ENCODE measurements at regions not wholly inside any gene's neighbourhood (a gene's known extent, or its start where the extent isn't known, plus 50 kb on each side); places are given as distances from the start of the nearest gene placed in this dataset.

DNA sequence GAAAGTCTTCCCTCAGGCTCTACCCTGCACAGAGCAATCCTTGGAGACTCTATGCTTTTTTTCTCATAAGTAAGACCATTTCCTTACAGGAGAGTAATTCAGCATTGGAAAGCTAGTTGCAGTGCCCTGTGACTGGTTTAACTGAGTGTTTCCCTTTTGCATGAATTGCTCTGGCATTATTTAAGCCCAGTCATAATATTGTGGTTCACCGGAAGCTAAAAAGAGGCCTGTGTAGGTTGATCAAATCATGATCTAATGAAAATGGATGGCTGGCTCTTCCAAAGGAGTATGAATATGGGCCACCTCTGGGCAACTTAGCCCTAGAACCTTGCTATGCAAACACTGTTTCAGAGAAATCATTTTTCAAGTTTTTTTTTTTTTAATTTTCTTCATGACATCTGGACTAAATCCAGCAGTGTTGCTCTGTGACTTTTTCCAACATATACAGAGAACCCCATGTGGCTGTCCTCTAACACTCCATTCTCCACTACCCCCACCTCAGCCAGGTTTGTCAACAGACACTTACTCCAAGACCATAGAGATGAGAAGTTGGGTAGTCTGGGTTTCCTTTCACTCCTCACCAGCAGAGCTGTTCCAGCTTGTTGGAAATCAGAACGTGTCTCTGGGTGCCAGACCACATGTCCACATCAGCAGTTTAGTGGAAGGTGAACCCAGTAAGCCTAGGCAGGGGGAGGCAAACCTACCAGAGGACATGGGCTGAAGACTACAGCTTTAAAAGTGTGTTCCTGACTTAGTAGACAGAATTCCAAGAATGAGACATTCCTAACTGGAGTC lies 175.2 kb upstream of the SLC14A2 start:
- H3K9me3 Mint-ChIP-seq (ENCODE audit: insufficient read depth) = no peaks in the 10 kb centered on the region
- no peaks in the 10 kb centered on the region for H3K4me1 Mint-ChIP-seq
- no peak overlapping the region for H3K4me2 ChIP-seq (replicated peaks; ENCODE audit: low read depth, low read length, poor library complexity, severe bottlenecking)
- DNase-seq (no peak), ATAC-seq (ENCODE audit: low read depth) (no peak)
- H3K4me1 ChIP-seq (ENCODE audit: control insufficient read depth in 2 of 2, insufficient read depth in 2 of 2, low read length in 2 of 2) = no peaks in the 10 kb centered on the region
- no peaks in the 10 kb centered on the region for H3K79me2 ChIP-seq (ENCODE audit: control insufficient read depth, insufficient read depth, low read length)
- no peak overlapping the region for H3K4me3 ChIP-seq (ENCODE audit: control extremely low read depth in 1 of 5, extremely low read depth in 1 of 5, insufficient read depth in 1 of 5, low read depth in 2 of 5, low read length in 4 of 5)
- H3K27me3 Mint-ChIP-seq = peaks cover 22% of the 10 kb centered on the region
- H3K4me3 Mint-ChIP-seq = no peak overlapping the region
- ChIA-PET CTCF (interaction anchor here (1.3 kb wide), 1 partner anchor 11 kb away, joined by 3 read pairs; no protein-coding TSS in a partner anchor), POLR2A (no interaction called here)
- no peak overlapping the region for H3K9ac ChIP-seq (ENCODE audit: low read length)
- 44% methylated on average over 1 of the region's 2 CpGs for WGBS (ENCODE audit: insufficient coverage)
- H3K27ac ChIP-seq (ENCODE audit: low read length in 2 of 2) = no peak overlapping the region
- TF ChIP-seq EZH2 (IDR thresholded peaks at IDR 0.05; ENCODE audit: borderline replicate concordance, insufficient read depth, low read depth, low read length, poor library complexity, severe bottlenecking) = no peak
- TF ChIP-seq, protein P1, sequence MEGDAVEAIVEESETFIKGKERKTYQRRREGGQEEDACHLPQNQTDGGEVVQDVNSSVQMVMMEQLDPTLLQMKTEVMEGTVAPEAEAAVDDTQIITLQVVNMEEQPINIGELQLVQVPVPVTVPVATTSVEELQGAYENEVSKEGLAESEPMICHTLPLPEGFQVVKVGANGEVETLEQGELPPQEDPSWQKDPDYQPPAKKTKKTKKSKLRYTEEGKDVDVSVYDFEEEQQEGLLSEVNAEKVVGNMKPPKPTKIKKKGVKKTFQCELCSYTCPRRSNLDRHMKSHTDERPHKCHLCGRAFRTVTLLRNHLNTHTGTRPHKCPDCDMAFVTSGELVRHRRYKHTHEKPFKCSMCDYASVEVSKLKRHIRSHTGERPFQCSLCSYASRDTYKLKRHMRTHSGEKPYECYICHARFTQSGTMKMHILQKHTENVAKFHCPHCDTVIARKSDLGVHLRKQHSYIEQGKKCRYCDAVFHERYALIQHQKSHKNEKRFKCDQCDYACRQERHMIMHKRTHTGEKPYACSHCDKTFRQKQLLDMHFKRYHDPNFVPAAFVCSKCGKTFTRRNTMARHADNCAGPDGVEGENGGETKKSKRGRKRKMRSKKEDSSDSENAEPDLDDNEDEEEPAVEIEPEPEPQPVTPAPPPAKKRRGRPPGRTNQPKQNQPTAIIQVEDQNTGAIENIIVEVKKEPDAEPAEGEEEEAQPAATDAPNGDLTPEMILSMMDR (IDR thresholded peaks at IDR 0.05) = no peak
- H3K9me3 ChIP-seq (ENCODE audit: control extremely low read depth in 1 of 3, control insufficient read depth in 2 of 3, insufficient read depth in 1 of 3, low read length in 2 of 3) = no peaks in the 10 kb centered on the region
- no peaks in the 10 kb centered on the region for H3K36me3 ChIP-seq (replicated peaks in 1 of 2; ENCODE audit: control extremely low read depth in 1 of 2, control insufficient read depth in 1 of 2, extremely low read depth in 1 of 2, insufficient read depth in 2 of 2, low read length in 1 of 2)
- intact Hi-C loops (cut with micrococcal nuclease) = no loop called here
- H2AFZ ChIP-seq (ENCODE audit: insufficient read depth, low read depth, low read length, poor library complexity, severe bottlenecking) = no peak overlapping the region
- H3K27ac Mint-ChIP-seq = no peak overlapping the region
- no peaks in the 10 kb centered on the region for H4K20me1 ChIP-seq (ENCODE audit: control insufficient read depth, insufficient read depth, low read length, poor library complexity, severe bottlenecking)
- H3K27me3 ChIP-seq (replicated peaks in 1 of 4; ENCODE audit: control extremely low read depth in 1 of 4, control insufficient read depth in 3 of 4, insufficient read depth in 4 of 4, low read length in 3 of 4) = no peaks in the 10 kb centered on the region

DNA sequence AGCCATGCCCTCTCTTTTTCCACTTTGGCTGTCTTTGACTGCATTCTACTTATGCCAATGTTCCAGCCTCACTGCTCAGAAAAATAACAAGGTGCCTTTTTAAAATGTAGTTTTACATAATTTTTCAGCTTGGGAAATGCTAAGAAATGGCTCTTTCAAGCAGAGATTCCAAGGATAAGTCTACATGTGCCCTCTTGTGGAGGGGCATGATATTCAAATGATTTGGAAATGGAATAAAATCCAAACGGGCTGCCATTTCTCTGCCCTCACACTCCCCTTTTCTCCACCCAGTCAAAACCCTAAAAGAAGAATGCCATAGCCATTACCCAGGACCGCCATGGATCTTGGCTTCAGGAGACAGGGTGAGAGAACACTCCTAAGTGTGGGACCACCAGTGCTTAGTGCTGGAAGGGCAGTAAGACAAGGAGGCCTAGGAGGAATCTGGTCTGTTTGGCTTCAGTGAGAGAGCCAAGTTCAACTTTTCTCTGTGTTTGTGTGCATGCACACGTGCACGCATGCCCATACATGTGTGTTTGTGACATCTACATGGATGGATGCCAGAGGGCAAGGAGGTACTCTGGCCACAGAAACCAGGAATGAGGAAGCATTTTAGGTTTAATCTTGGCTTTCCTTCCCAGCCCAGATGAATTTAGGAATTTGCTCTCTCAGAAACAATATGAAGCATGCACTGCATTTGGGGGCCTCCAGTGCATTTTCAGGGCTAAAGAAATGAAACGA lies 174.0 kb upstream of the SLC14A2 start:
- Histone ChIP-seq H3K27me3 (replicated peaks in 1 of 4; ENCODE audit: control extremely low read depth in 1 of 4, control insufficient read depth in 3 of 4, insufficient read depth in 4 of 4, low read length in 3 of 4) (no peaks in the 10 kb centered on the region), H4K20me1 (ENCODE audit: control insufficient read depth, insufficient read depth, low read length, poor library complexity, severe bottlenecking) (no peaks in the 10 kb centered on the region), H3K4me2 (replicated peaks; ENCODE audit: low read depth, low read length, poor library complexity, severe bottlenecking) (no peak overlapping the region), H3K4me3 (ENCODE audit: control extremely low read depth in 1 of 5, extremely low read depth in 1 of 5, insufficient read depth in 1 of 5, low read depth in 2 of 5, low read length in 4 of 5) (no peak overlapping the region), H3K79me2 (ENCODE audit: control insufficient read depth, insufficient read depth, low read length) (no peaks in the 10 kb centered on the region), H3K9ac (ENCODE audit: low read length) (no peak overlapping the region), H3K4me1 (ENCODE audit: control insufficient read depth in 2 of 2, insufficient read depth in 2 of 2, low read length in 2 of 2) (no peaks in the 10 kb centered on the region), H2AFZ (ENCODE audit: insufficient read depth, low read depth, low read length, poor library complexity, severe bottlenecking) (no peak overlapping the region), H3K36me3 (replicated peaks in 1 of 2; ENCODE audit: control extremely low read depth in 1 of 2, control insufficient read depth in 1 of 2, extremely low read depth in 1 of 2, insufficient read depth in 2 of 2, low read length in 1 of 2) (no peaks in the 10 kb centered on the region), H3K27ac (ENCODE audit: low read length in 2 of 2) (no peak overlapping the region), H3K9me3 (ENCODE audit: control extremely low read depth in 1 of 3, control insufficient read depth in 2 of 3, insufficient read depth in 1 of 3, low read length in 2 of 3) (no peaks in the 10 kb centered on the region)
- no peak overlapping the region for H3K27ac Mint-ChIP-seq
- POLR2A ChIA-PET = no interaction called here
- WGBS (ENCODE audit: insufficient coverage) = 75% methylated on average over 4 of the region's 5 CpGs
- no peak for DNase-seq
- intact Hi-C loops (cut with micrococcal nuclease) = no loop called here
- CTCF ChIA-PET = interaction anchor here (1.3 kb wide), 1 partner anchor 10 kb away, joined by 3 read pairs; no protein-coding TSS in a partner anchor
- ATAC-seq (ENCODE audit: low read depth) = no peak
- no peaks in the 10 kb centered on the region for H3K9me3 Mint-ChIP-seq (ENCODE audit: insufficient read depth)
- TF ChIP-seq, protein P1 (IDR thresholded peaks at IDR 0.05) = no peak
- TF ChIP-seq EZH2 (IDR thresholded peaks at IDR 0.05; ENCODE audit: borderline replicate concordance, insufficient read depth, low read depth, low read length, poor library complexity, severe bottlenecking) = no peak
- H3K4me1 Mint-ChIP-seq = no peaks in the 10 kb centered on the region
- H3K27me3 Mint-ChIP-seq = peaks cover 24% of the 10 kb centered on the region
- H3K4me3 Mint-ChIP-seq = no peak overlapping the region
